HUES6 (cell line): ENCODE measurements at regions not wholly inside any gene's neighbourhood (a gene's known extent, or its start where the extent isn't known, plus 50 kb on each side); places are given as distances from the start of the nearest gene placed in this dataset.

Experiments
- H3K27ac ChIP-seq: 2 replicates; pipeline ENCODE4 v1.7.0; 2013; ENCODE audit warnings: low read depth, mild to moderate bottlenecking, low read length, inconsistent platforms
- H3K27me3 ChIP-seq: 2 replicates; pipeline ENCODE4 v1.6.1; 2013; ENCODE audit warnings: low read length; ENCODE audit not compliant: control insufficient read depth, insufficient read depth
- H3K36me3 ChIP-seq: 2 replicates; pipeline ENCODE4 v1.6.1; 2013; ENCODE audit warnings: low read length; ENCODE audit not compliant: control insufficient read depth, insufficient read depth
- H3K4me1 ChIP-seq: 2 replicates; pipeline ENCODE4 v1.6.1; 2013; ENCODE audit warnings: low read length; ENCODE audit not compliant: control insufficient read depth, insufficient read depth
- H3K4me3 ChIP-seq: 2 replicates; pipeline ENCODE4 v1.5.1; 2013; ENCODE audit warnings: low read depth, low read length
- H3K9ac ChIP-seq: one replicate; pipeline ENCODE4 v1.6.1; 2013; ENCODE audit warnings: mild to moderate bottlenecking, low read length
- H3K9me3 ChIP-seq: 2 replicates; pipeline ENCODE4 v1.6.1; 2013; ENCODE audit warnings: low read depth, low read length; ENCODE audit not compliant: control insufficient read depth, insufficient read depth

GRCh38 chr3:130263708-130264107, 81.8 kb upstream of the COL6A5 start:
- H3K4me1 ChIP-seq, result peaks cover 7% of the 10 kb centered on the region

GRCh38 chr3:130266817-130267216, 78.7 kb upstream of the COL6A5 start:
- no peak overlapping the region for H3K9ac ChIP-seq
- H3K36me3 ChIP-seq, result no peaks in the 10 kb centered on the region
- no peaks in the 10 kb centered on the region for H3K9me3 ChIP-seq
- H3K4me3 ChIP-seq, result no peak overlapping the region
- peaks cover 7% of the 10 kb centered on the region for H3K4me1 ChIP-seq
- H3K27me3 ChIP-seq, result no peaks in the 10 kb centered on the region
- no peak overlapping the region for H3K27ac ChIP-seq

More at GRCh38 chr3:130263708-130264107, 81.8 kb upstream of the COL6A5 start:
- H3K9me3 ChIP-seq, result no peaks in the 10 kb centered on the region
- H3K27me3 ChIP-seq, result no peaks in the 10 kb centered on the region
- no peak overlapping the region for H3K27ac ChIP-seq
- H3K4me3 ChIP-seq, result no peak overlapping the region
- H3K36me3 ChIP-seq, result no peaks in the 10 kb centered on the region
- no peak overlapping the region for H3K9ac ChIP-seq

- Histone ChIP-seq H3K9me3 (peaks cover 3% of the 10 kb centered on the region; the same call in 1 of the 2 replicates), H3K4me1 (peaks cover 2% of the 10 kb centered on the region; the same call in 1 of the 2 replicates), H3K36me3 (no peaks in the 10 kb centered on the region), H3K4me3 (no peak overlapping the region), H3K9ac (no peak overlapping the region), H3K27ac (no peak overlapping the region), H3K27me3 (no peaks in the 10 kb centered on the region)
Measured at GRCh38 chr3:130276203-130276803, 69.2 kb upstream of the COL6A5 start.

DNA sequence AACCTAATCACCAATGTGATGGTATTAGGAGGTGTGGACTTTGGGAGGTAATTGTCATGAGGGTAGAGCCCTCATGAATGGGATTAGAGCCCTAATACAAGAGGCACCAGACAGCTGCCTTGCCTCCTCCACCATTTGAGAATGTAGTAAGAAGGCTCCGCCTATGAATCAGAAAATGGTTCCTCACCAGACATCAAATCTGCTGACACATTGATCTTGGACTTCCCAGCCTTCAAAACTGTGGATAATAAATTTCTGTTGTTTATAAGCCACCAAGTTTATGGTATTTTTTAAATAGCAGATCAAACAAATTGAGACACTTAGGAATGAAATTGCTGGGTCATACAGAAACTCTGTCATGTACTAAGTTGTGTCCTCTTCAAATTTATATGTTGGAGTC, 56.8 kb upstream of the COL6A5 start:
- H3K27me3 ChIP-seq, result no peaks in the 10 kb centered on the region
- H3K9ac ChIP-seq, result no peak overlapping the region
- H3K4me1 ChIP-seq, result no peaks in the 10 kb centered on the region
- H3K36me3 ChIP-seq, result no peaks in the 10 kb centered on the region
- H3K9me3 ChIP-seq, result no peaks in the 10 kb centered on the region
- H3K4me3 ChIP-seq, result no peak overlapping the region
- no peak overlapping the region for H3K27ac ChIP-seq

DNA sequence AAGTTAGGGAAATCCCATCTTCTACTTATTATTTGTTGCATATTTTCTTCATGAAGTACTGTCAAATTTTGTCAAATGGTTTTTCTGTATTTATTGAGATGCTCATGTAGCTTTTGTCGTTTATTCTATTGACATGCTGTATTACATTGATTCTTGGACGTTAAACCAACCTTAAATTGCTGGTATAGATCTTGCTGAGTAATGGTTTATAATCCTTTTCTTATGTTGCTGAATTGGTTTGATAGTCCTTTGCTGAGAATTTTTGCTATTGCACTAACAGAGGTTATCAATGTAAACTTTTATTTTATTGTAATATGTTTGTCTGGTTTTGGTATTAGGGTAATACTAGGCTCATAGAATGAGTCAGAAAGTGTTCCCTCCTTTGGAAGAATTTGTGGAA, 54.3 kb upstream of the COL6A5 start:
- no peak overlapping the region for H3K27ac ChIP-seq
- no peak overlapping the region for H3K9ac ChIP-seq
- H3K36me3 ChIP-seq, result no peaks in the 10 kb centered on the region
- H3K27me3 ChIP-seq, result no peaks in the 10 kb centered on the region
- no peak overlapping the region for H3K4me3 ChIP-seq
- no peaks in the 10 kb centered on the region for H3K9me3 ChIP-seq
- no peaks in the 10 kb centered on the region for H3K4me1 ChIP-seq

GRCh38 chr3:130293247-130293646, 52.2 kb upstream of the COL6A5 start:
- no peaks in the 10 kb centered on the region for H3K4me1 ChIP-seq
- no peaks in the 10 kb centered on the region for H3K27me3 ChIP-seq
- no peak overlapping the region for H3K27ac ChIP-seq
- H3K9me3 ChIP-seq, result no peaks in the 10 kb centered on the region
- H3K9ac ChIP-seq, result no peak overlapping the region
- H3K4me3 ChIP-seq, result no peak overlapping the region
- no peaks in the 10 kb centered on the region for H3K36me3 ChIP-seq
